SK-N-SH treated with all-trans-retinoic acid at 6 μM for 48 hours (cell line): ENCODE measurements at regions not wholly inside any gene's neighbourhood (a gene's known extent, or its start where the extent isn't known, plus 50 kb on each side); places are given as distances from the start of the nearest gene placed in this dataset.

ENCODE experiments used
- ARNTL ChIP-seq: fragments of 450-650 bp; formaldehyde crosslinking; IDR thresholded peaks from 2 replicates; pipeline ENCODE4 v1.5.0; 2020; ENCODE audit warnings: low read depth, mild to moderate bottlenecking, moderate library complexity, borderline replicate concordance
- CREB5 ChIP-seq: fragments of 250-450 bp; sonication (Bioruptor Pico); IDR thresholded peaks from 2 replicates; pipeline ENCODE4 v1.5.1; 2020; ENCODE audit warnings: low read depth, mild to moderate bottlenecking, moderate library complexity
- OSR1 ChIP-seq: fragments of 250-450 bp; sonication (Bioruptor Pico); IDR thresholded peaks from 2 replicates; pipeline ENCODE4 v1.8.0; 2022; ENCODE audit warnings: moderate library complexity, mild to moderate bottlenecking, inconsistent platforms
- PATZ1 ChIP-seq: fragments of 250-450 bp; sonication (Bioruptor Pico); IDR thresholded peaks from 2 replicates; pipeline ENCODE4 v1.8.0; 2020; ENCODE audit warnings: mild to moderate bottlenecking, moderate library complexity, borderline replicate concordance
- POU6F1 ChIP-seq: fragments of 250-450 bp; sonication (Bioruptor Pico); IDR thresholded peaks from 2 replicates; pipeline ENCODE4 v1.8.0; 2021; ENCODE audit warnings: low read depth, mild to moderate bottlenecking, moderate library complexity, borderline replicate concordance
- PPARA ChIP-seq: fragments of 250-450 bp; sonication (Bioruptor Pico); IDR thresholded peaks from 2 replicates; pipeline ENCODE4 v1.5.0; 2020; ENCODE audit warnings: mild to moderate bottlenecking, borderline replicate concordance
- RARB ChIP-seq: fragments of 250-450 bp; sonication (Bioruptor Pico); IDR thresholded peaks from 2 replicates; pipeline ENCODE4 v1.8.0; 2021; ENCODE audit warnings: mild to moderate bottlenecking, moderate library complexity
- SNAI2 ChIP-seq: fragments of 250-450 bp; sonication (Bioruptor Pico); IDR thresholded peaks from 2 replicates; pipeline ENCODE4 v1.5.0; 2020; ENCODE audit warnings: mild to moderate bottlenecking, moderate library complexity
- ZFP3 ChIP-seq: fragments of 250-450 bp; sonication (Bioruptor Pico); IDR thresholded peaks from 2 replicates; pipeline ENCODE4 v1.5.0; 2020; ENCODE audit warnings: mild to moderate bottlenecking, moderate library complexity
- TF ChIP-seq, protein P1 (sequence below): fragments of 250-450 bp; sonication (Bioruptor Pico); IDR thresholded peaks from 2 replicates; pipeline ENCODE4 v1.5.0; 2020; ENCODE audit warnings: mild to moderate bottlenecking, moderate library complexity

DNA sequence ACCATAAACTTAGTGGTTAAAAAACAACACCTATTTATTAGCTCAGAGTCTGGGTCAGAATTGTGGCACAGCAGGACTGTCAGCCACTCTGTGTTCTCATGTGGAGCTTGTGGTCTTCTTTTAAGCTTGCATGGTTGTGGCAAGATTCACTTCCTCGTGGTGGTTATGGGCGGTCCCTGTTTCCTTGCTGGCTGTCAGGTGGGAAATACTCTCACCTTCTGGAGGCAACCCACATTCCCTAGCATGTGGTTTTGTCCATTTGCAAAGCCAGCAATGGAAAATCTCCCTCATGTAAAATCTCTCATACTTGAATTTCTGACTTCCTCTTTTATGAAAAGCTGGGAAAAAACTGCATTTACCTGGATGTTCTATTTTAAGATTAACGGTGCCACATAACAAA lies 229.8 kb downstream of the ALX1 start:
- TF ChIP-seq, protein P1, sequence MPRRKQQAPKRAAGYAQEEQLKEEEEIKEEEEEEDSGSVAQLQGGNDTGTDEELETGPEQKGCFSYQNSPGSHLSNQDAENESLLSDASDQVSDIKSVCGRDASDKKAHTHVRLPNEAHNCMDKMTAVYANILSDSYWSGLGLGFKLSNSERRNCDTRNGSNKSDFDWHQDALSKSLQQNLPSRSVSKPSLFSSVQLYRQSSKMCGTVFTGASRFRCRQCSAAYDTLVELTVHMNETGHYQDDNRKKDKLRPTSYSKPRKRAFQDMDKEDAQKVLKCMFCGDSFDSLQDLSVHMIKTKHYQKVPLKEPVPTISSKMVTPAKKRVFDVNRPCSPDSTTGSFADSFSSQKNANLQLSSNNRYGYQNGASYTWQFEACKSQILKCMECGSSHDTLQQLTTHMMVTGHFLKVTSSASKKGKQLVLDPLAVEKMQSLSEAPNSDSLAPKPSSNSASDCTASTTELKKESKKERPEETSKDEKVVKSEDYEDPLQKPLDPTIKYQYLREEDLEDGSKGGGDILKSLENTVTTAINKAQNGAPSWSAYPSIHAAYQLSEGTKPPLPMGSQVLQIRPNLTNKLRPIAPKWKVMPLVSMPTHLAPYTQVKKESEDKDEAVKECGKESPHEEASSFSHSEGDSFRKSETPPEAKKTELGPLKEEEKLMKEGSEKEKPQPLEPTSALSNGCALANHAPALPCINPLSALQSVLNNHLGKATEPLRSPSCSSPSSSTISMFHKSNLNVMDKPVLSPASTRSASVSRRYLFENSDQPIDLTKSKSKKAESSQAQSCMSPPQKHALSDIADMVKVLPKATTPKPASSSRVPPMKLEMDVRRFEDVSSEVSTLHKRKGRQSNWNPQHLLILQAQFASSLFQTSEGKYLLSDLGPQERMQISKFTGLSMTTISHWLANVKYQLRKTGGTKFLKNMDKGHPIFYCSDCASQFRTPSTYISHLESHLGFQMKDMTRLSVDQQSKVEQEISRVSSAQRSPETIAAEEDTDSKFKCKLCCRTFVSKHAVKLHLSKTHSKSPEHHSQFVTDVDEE (CRISPR knock-in tag), result no peak
- no peak for TF ChIP-seq RARB (CRISPR knock-in tag)
- TF ChIP-seq ARNTL (CRISPR knock-in tag), result no peak
- no peak for TF ChIP-seq PPARA (CRISPR knock-in tag)
- no peak for TF ChIP-seq OSR1
- TF ChIP-seq ZFP3 (CRISPR knock-in tag), result no peak
- no peak for TF ChIP-seq PATZ1
- TF ChIP-seq POU6F1 (CRISPR knock-in tag), result no peak
- no peak for TF ChIP-seq CREB5 (CRISPR knock-in tag)
- no peak for TF ChIP-seq SNAI2 (CRISPR knock-in tag)
